Lower lobe of right lung (tissue), 2 donors: ENCODE measurements at regions not wholly inside any gene's neighbourhood (a gene's known extent, or its start where the extent isn't known, plus 50 kb on each side); places are given as distances from the start of the nearest gene placed in this dataset.

Source experiments
- ATAC-seq, 2 donors: fragments of 200-7000 bp; cut with Tn5 transposase; one replicate each; pipeline ENCODE4 v1.9.1; 2020 to 2022; ENCODE audit warnings: mild to moderate bottlenecking in 2 of 2, moderate library complexity in 2 of 2
- DNase-seq: peaks from one replicate; pipeline ENCODE4 v3.0.0-alpha.2; 2020
- H3K27ac ChIP-seq: fragments of 200-600 bp; one replicate; pipeline ENCODE4 v1.8.0; 2022
- H3K27me3 ChIP-seq: fragments of 200-600 bp; one replicate; pipeline ENCODE4 v1.8.0; 2022; ENCODE audit warnings: low read depth
- H3K36me3 ChIP-seq: fragments of 200-600 bp; one replicate; pipeline ENCODE4 v1.8.0; 2022; ENCODE audit warnings: mild to moderate bottlenecking
- H3K4me1 ChIP-seq: fragments of 200-600 bp; one replicate; pipeline ENCODE4 v1.8.0; 2022
- H3K4me3 ChIP-seq: fragments of 200-600 bp; one replicate; pipeline ENCODE4 v1.8.0; 2022; ENCODE audit warnings: mild to moderate bottlenecking
- H3K9me3 ChIP-seq: fragments of 200-600 bp; one replicate; pipeline ENCODE4 v1.8.0; 2022
- CTCF ChIP-seq: fragments of 200-600 bp; IDR thresholded peaks from one replicate; pipeline ENCODE4 v1.8.0; 2022; ENCODE audit warnings: antibody characterized with exemption, mild to moderate bottlenecking
- intact Hi-C: fragments of 100-400 bp; cut with DNase I; formaldehyde crosslinking; loops from one replicate; pipeline ENCODE4 v1.11.0; 2022
- donor health status: DM: no; HTN: yes; CAD: no; lungs with severe emphysema.

- Histone ChIP-seq H3K9me3 (peaks cover 4% of the 10 kb centered on the region), H3K27ac (no peak overlapping the region), H3K27me3 (no peaks in the 10 kb centered on the region), H3K4me3 (no peak overlapping the region), H3K36me3 (no peaks in the 10 kb centered on the region), H3K4me1 (no peaks in the 10 kb centered on the region)
- no peak for ATAC-seq
- DNase-seq: no peak
- intact Hi-C loops: no loop called here
- no peak for TF ChIP-seq CTCF
These were observed 55.5 kb upstream of the ST6GAL2 start for GRCh38 chr2:106941372-106941993.

- intact Hi-C loops: no loop called here
- no peak overlapping the region for H3K27ac ChIP-seq
- no peak for DNase-seq
These were observed 57.7 kb upstream of the ST6GAL2 start for GRCh38 chr2:106943468-106944200.

GRCh38 chr2:106944215-106944614 lies 58.2 kb upstream of the ST6GAL2 start:
- no peak for ATAC-seq
- no peaks in the 10 kb centered on the region for H3K36me3 ChIP-seq
- H3K4me3 ChIP-seq: no peak overlapping the region
- no peak for TF ChIP-seq CTCF
- H3K27ac ChIP-seq: no peak overlapping the region
- no peaks in the 10 kb centered on the region for H3K27me3 ChIP-seq
- DNase-seq: no peak
- intact Hi-C loops: no loop called here
- peaks cover 4% of the 10 kb centered on the region for H3K9me3 ChIP-seq
- H3K4me1 ChIP-seq: no peaks in the 10 kb centered on the region

More at GRCh38 chr2:106943468-106944200, 57.7 kb upstream of the ST6GAL2 start:
- Histone ChIP-seq H3K27me3 (no peaks in the 10 kb centered on the region), H3K9me3 (peaks cover 4% of the 10 kb centered on the region), H3K36me3 (no peaks in the 10 kb centered on the region), H3K4me1 (no peaks in the 10 kb centered on the region), H3K4me3 (no peak overlapping the region)
- ATAC-seq: no peak
- no peak for TF ChIP-seq CTCF

GRCh38 chr2:106948540-106948939 lies 62.6 kb upstream of the ST6GAL2 start:
- Histone ChIP-seq H3K4me3 (no peak overlapping the region), H3K27ac (no peak overlapping the region), H3K4me1 (no peaks in the 10 kb centered on the region), H3K36me3 (no peaks in the 10 kb centered on the region), H3K27me3 (no peaks in the 10 kb centered on the region), H3K9me3 (no peaks in the 10 kb centered on the region)
- intact Hi-C loops: no loop called here
- TF ChIP-seq CTCF: no peak
- no peak for ATAC-seq
- no peak for DNase-seq

- H3K27ac ChIP-seq: no peak overlapping the region
- ATAC-seq: no peak
- H3K4me1 ChIP-seq: no peaks in the 10 kb centered on the region
- intact Hi-C loops: no loop called here
- H3K36me3 ChIP-seq: no peaks in the 10 kb centered on the region
- H3K9me3 ChIP-seq: no peaks in the 10 kb centered on the region
- no peak for TF ChIP-seq CTCF
- H3K4me3 ChIP-seq: no peak overlapping the region
- DNase-seq: no peak
- H3K27me3 ChIP-seq: no peaks in the 10 kb centered on the region
These were observed 67.3 kb upstream of the ST6GAL2 start for GRCh38 chr2:106953236-106953635.
